ENCODE measurements at regions not wholly inside any gene's neighbourhood (a gene's known extent, or its start where the extent isn't known, plus 50 kb on each side); places are given as distances from the start of the nearest gene placed in this dataset.
"Not testable (repeated sequence)": the region's sequence is repeated elsewhere in the genome, so short reads cannot be mapped to it uniquely, and the experiment has no call there.

DNA sequence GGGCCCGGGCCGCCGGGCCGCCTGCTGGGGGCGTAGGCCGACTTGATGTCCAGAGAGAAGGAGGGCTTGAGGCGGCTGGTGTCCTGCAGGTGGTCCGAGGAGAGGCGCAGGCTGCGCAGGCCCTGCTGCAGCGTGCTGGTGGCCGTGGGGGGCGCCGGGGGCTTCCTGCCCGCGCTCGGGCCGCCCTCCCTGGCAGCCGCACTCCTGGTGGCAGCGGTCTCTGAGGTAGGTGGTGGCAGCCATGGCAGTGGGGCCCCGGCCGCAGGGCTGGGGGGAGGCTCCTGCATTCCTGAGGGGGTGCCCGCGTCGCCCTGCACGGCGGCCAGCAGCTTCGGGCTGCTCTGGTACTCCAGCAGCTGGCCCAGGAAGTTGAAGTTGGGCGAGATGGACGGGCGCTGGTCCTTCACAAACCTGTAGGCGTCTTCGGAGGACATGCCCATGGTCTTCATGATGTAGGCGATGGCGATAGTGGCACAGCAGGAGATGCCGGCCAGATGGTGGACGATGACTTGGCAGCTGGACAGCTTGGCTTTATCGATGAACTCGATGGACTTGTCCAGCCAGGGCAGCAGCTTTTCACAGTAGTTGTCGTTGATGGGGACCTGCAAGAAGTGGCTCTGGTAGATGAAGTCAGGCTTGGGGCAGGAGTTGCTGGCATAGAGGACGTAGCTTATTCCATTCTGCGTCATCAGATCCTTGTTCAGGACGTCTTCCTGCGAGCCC is 136.1 kb upstream of the PTPN20 start:
- not testable (repeated sequence) for H4K20me1 ChIP-seq (ENCODE audit: insufficient read depth, low read length); H3K27me3 ChIP-seq (ENCODE audit: insufficient read depth, low read length); H3K79me2 ChIP-seq (ENCODE audit: insufficient read depth, low read length); H3K27ac Mint-ChIP-seq (ENCODE audit: unreplicated experiment); H3K27ac ChIP-seq (ENCODE audit: low read depth, low read length); H3K4me2 ChIP-seq (ENCODE audit: low read length); DNase-seq (ENCODE audit: low read depth); H3K4me3 ChIP-seq (ENCODE audit: insufficient read depth, low read depth, low read length); H3K4me1 ChIP-seq (ENCODE audit: insufficient read depth, low read length); H3K9ac ChIP-seq (ENCODE audit: low read length); H3K4me3 Mint-ChIP-seq (ENCODE audit: unreplicated experiment); H3K4me1 Mint-ChIP-seq (ENCODE audit: low read depth, unreplicated experiment); H3K36me3 ChIP-seq (ENCODE audit: insufficient read depth, low read length); H3K9me3 Mint-ChIP-seq (ENCODE audit: unreplicated experiment); H2AFZ ChIP-seq (ENCODE audit: low read depth, low read length); FAIRE-seq; H3K27me3 Mint-ChIP-seq (ENCODE audit: low read depth, unreplicated experiment); H3K36me3 Mint-ChIP-seq (ENCODE audit: low read depth, unreplicated experiment); H3K9me3 ChIP-seq (ENCODE audit: insufficient read depth, low read depth, low read length)

DNA sequence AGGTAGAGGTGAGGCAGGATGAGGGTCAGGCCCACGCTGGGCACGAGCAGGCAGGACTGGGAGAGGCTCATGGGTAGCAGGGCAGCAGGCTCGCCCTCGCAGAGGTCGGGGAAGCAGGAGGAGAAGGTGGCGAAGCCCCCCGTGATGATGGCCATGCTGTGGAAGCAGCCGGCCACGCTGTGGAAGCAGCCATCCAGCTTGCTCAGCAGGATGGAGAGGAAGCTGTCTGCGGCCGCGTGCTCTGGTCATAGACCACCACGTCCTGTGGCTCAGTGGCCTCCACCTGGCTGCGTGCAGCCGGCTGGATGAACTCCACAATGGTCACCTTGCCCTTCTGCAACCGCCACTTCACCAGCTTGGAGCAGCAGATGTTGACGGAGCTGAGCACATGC is 135.6 kb upstream of the PTPN20 start:
- H3K4me1 ChIP-seq (ENCODE audit: insufficient read depth, low read length); H3K27me3 Mint-ChIP-seq (ENCODE audit: low read depth, unreplicated experiment); H3K27ac ChIP-seq (ENCODE audit: low read depth, low read length); H3K9ac ChIP-seq (ENCODE audit: low read length); H3K36me3 ChIP-seq (ENCODE audit: insufficient read depth, low read length); H4K20me1 ChIP-seq (ENCODE audit: insufficient read depth, low read length); H3K9me3 Mint-ChIP-seq (ENCODE audit: unreplicated experiment); H3K4me3 ChIP-seq (ENCODE audit: insufficient read depth, low read depth, low read length); DNase-seq (ENCODE audit: low read depth); H3K27me3 ChIP-seq (ENCODE audit: insufficient read depth, low read length); H3K79me2 ChIP-seq (ENCODE audit: insufficient read depth, low read length); H3K9me3 ChIP-seq (ENCODE audit: insufficient read depth, low read depth, low read length); H3K36me3 Mint-ChIP-seq (ENCODE audit: low read depth, unreplicated experiment); H2AFZ ChIP-seq (ENCODE audit: low read depth, low read length); H3K27ac Mint-ChIP-seq (ENCODE audit: unreplicated experiment); FAIRE-seq; H3K4me2 ChIP-seq (ENCODE audit: low read length); H3K4me1 Mint-ChIP-seq (ENCODE audit: low read depth, unreplicated experiment); H3K4me3 Mint-ChIP-seq (ENCODE audit: unreplicated experiment): not testable (repeated sequence)

DNA sequence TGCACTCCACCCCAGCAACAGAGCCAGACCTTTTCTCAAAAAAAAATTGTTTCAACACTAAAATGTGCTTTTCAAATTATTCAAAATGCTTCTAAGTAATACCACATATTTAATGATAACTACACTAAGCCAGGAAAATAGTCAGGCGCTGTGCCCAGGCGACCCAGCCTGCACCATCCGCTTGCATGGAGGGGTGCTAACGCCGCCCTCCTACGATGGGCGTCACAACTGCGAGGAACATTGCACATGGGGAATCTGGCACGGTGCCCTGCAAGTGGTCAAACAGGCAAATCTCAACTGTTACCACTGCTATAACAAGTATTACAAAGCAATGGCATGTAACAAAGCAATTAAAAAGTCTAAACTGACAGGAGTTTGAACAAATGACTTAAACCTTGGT is 131.7 kb upstream of the PTPN20 start:
- not testable (repeated sequence) for H3K27me3 ChIP-seq (ENCODE audit: insufficient read depth, low read length); H3K4me1 Mint-ChIP-seq (ENCODE audit: low read depth, unreplicated experiment); H4K20me1 ChIP-seq (ENCODE audit: insufficient read depth, low read length); H3K4me2 ChIP-seq (ENCODE audit: low read length); H3K36me3 ChIP-seq (ENCODE audit: insufficient read depth, low read length); H2AFZ ChIP-seq (ENCODE audit: low read depth, low read length); H3K9me3 ChIP-seq (ENCODE audit: insufficient read depth, low read depth, low read length); H3K27ac ChIP-seq (ENCODE audit: low read depth, low read length); H3K9me3 Mint-ChIP-seq (ENCODE audit: unreplicated experiment); FAIRE-seq; H3K9ac ChIP-seq (ENCODE audit: low read length); H3K4me3 Mint-ChIP-seq (ENCODE audit: unreplicated experiment); H3K27me3 Mint-ChIP-seq (ENCODE audit: low read depth, unreplicated experiment); H3K27ac Mint-ChIP-seq (ENCODE audit: unreplicated experiment); H3K79me2 ChIP-seq (ENCODE audit: insufficient read depth, low read length); H3K36me3 Mint-ChIP-seq (ENCODE audit: low read depth, unreplicated experiment); H3K4me3 ChIP-seq (ENCODE audit: insufficient read depth, low read depth, low read length)
- peaks cover 12% of the 10 kb centered on the region for H3K4me1 ChIP-seq (ENCODE audit: insufficient read depth, low read length)
- DNase-seq (ENCODE audit: low read depth): peak; percentile 57

DNA sequence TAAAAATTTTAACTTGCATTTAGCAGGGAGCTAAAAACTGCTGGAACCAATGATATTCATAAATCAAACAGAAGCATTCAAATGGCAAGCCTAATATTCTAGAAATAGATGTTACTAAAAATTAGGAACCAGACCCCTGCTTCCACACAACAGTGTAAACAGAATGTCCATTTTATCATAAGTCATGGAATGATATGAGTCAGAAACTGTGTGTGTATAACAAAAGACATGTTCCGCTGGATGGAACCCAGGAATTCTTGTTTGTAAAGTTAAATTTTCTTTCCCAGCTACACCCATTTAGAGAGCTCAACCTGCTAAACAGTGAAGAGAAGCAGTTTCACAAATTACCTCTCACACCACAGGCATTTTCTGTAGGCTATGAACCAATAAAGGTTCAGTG is 131.1 kb upstream of the PTPN20 start:
- peaks cover 12% of the 10 kb centered on the region for H3K4me1 ChIP-seq (ENCODE audit: insufficient read depth, low read length)
- not testable (repeated sequence) for H4K20me1 ChIP-seq (ENCODE audit: insufficient read depth, low read length); H3K36me3 Mint-ChIP-seq (ENCODE audit: low read depth, unreplicated experiment); H3K79me2 ChIP-seq (ENCODE audit: insufficient read depth, low read length); FAIRE-seq; H3K27ac Mint-ChIP-seq (ENCODE audit: unreplicated experiment); H3K4me3 ChIP-seq (ENCODE audit: insufficient read depth, low read depth, low read length); H2AFZ ChIP-seq (ENCODE audit: low read depth, low read length); H3K27me3 Mint-ChIP-seq (ENCODE audit: low read depth, unreplicated experiment); H3K9me3 ChIP-seq (ENCODE audit: insufficient read depth, low read depth, low read length); H3K27me3 ChIP-seq (ENCODE audit: insufficient read depth, low read length); H3K36me3 ChIP-seq (ENCODE audit: insufficient read depth, low read length); H3K4me3 Mint-ChIP-seq (ENCODE audit: unreplicated experiment); H3K4me1 Mint-ChIP-seq (ENCODE audit: low read depth, unreplicated experiment); H3K9me3 Mint-ChIP-seq (ENCODE audit: unreplicated experiment); H3K9ac ChIP-seq (ENCODE audit: low read length)
- peak overlapping the region; percentile 56 for H3K27ac ChIP-seq (ENCODE audit: low read depth, low read length)
- peak; percentile 69 for DNase-seq (ENCODE audit: low read depth)
- peak overlapping the region; percentile 6 for H3K4me2 ChIP-seq (ENCODE audit: low read length)

DNA sequence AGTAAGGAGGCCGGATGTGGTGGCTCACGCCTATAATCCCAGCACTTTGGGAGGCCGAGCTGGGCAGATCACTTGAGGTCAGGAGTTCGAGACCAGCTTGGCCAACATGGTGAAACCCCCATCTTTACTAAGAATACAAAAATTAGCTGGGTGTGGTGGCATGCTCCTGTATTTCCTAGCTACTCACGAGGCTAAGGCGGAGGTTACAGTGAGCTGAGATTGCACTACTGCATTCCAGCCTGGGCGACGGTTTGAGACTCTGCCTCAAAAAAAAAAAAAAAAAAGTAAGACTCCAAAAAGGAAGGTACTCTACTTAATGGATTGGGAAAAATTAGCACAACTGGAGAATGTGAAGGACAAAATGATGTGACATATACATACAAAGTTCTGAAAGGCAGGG is 130.2 kb upstream of the PTPN20 start:
- H3K36me3 Mint-ChIP-seq (ENCODE audit: low read depth, unreplicated experiment); H2AFZ ChIP-seq (ENCODE audit: low read depth, low read length); DNase-seq (ENCODE audit: low read depth); H3K4me3 Mint-ChIP-seq (ENCODE audit: unreplicated experiment); H3K79me2 ChIP-seq (ENCODE audit: insufficient read depth, low read length); H3K27ac ChIP-seq (ENCODE audit: low read depth, low read length); H3K4me1 Mint-ChIP-seq (ENCODE audit: low read depth, unreplicated experiment); H3K9me3 Mint-ChIP-seq (ENCODE audit: unreplicated experiment); H3K27ac Mint-ChIP-seq (ENCODE audit: unreplicated experiment); H3K36me3 ChIP-seq (ENCODE audit: insufficient read depth, low read length); FAIRE-seq; H3K9ac ChIP-seq (ENCODE audit: low read length); H3K4me3 ChIP-seq (ENCODE audit: insufficient read depth, low read depth, low read length); H3K27me3 Mint-ChIP-seq (ENCODE audit: low read depth, unreplicated experiment); H3K9me3 ChIP-seq (ENCODE audit: insufficient read depth, low read depth, low read length); H4K20me1 ChIP-seq (ENCODE audit: insufficient read depth, low read length); H3K27me3 ChIP-seq (ENCODE audit: insufficient read depth, low read length); H3K4me2 ChIP-seq (ENCODE audit: low read length): not testable (repeated sequence)
- peaks cover 12% of the 10 kb centered on the region for H3K4me1 ChIP-seq (ENCODE audit: insufficient read depth, low read length)

GRCh38 chr10:46782001-46782874 is 129.0 kb upstream of the PTPN20 start:
- peak; percentile 44 for DNase-seq (ENCODE audit: low read depth)
- H3K4me2 ChIP-seq (ENCODE audit: low read length): peak overlapping the region; percentile 67
- H3K9me3 Mint-ChIP-seq (ENCODE audit: unreplicated experiment); H3K79me2 ChIP-seq (ENCODE audit: insufficient read depth, low read length); H3K4me1 Mint-ChIP-seq (ENCODE audit: low read depth, unreplicated experiment); H3K27me3 ChIP-seq (ENCODE audit: insufficient read depth, low read length); H3K4me3 ChIP-seq (ENCODE audit: insufficient read depth, low read depth, low read length); H3K9me3 ChIP-seq (ENCODE audit: insufficient read depth, low read depth, low read length); H3K36me3 Mint-ChIP-seq (ENCODE audit: low read depth, unreplicated experiment); H4K20me1 ChIP-seq (ENCODE audit: insufficient read depth, low read length); FAIRE-seq; H2AFZ ChIP-seq (ENCODE audit: low read depth, low read length); H3K27me3 Mint-ChIP-seq (ENCODE audit: low read depth, unreplicated experiment); H3K4me3 Mint-ChIP-seq (ENCODE audit: unreplicated experiment); H3K36me3 ChIP-seq (ENCODE audit: insufficient read depth, low read length): not testable (repeated sequence)
- H3K27ac Mint-ChIP-seq (ENCODE audit: unreplicated experiment): peak overlapping the region; percentile 66
- peak overlapping the region; percentile 67 for H3K9ac ChIP-seq (ENCODE audit: low read length)
- H3K4me1 ChIP-seq (ENCODE audit: insufficient read depth, low read length): peaks cover 12% of the 10 kb centered on the region
- H3K27ac ChIP-seq (ENCODE audit: low read depth, low read length): peak overlapping the region; percentile 82

All from astrocyte (in vitro differentiated cells and primary cell).